Gastrocnemius medialis (tissue), 4 donors: ENCODE measurements at regions not wholly inside any gene's neighbourhood (a gene's known extent, or its start where the extent isn't known, plus 50 kb on each side); places are given as distances from the start of the nearest gene placed in this dataset.

Experiments
- POLR2A ChIP-seq, 2 donors: fragments of 450-650 bp; IDR thresholded peaks; one replicate each; pipeline ENCODE4 v1.6.1; 2017; ENCODE audit warnings: antibody characterized with exemption in 2 of 2, mild to moderate bottlenecking in 2 of 2, moderate library complexity in 2 of 2
- TF ChIP-seq, protein P1 (sequence below), 5 experiments: fragments of 450-650 bp in 3 of 5; fragments of 200-600 bp in 2 of 5; sonication (generic) in 2 of 5; IDR thresholded peaks in 4 of 5; conservative IDR thresholded peaks in 1 of 5; 1 replicate in 4 of 5; 2 replicates in 1 of 5; pipeline ENCODE4 v1.5.1; 2016 to 2019; ENCODE audit warnings: antibody characterized with exemption in 5 of 5, mild to moderate bottlenecking in 3 of 5, moderate library complexity in 3 of 5

DNA sequence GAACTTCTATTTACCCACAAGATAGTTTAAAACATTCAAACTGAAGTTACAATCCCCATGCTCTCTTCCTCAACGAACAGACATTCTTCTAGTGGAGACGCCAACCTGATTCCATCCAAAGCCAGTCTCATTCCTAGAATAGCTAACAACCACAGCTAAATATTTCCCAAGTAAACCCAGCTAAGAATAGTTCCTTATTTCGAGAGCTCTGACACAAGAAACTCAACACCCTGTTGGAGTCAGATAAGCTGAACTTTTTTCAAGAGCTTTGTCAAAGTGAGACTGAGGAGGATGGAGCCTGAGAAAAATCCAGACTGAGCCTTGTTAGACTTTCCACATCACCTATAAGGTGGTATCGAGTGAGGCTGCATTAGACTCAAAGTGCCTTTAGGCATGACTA lies 56.7 kb upstream of the RPS23 start:
- TF ChIP-seq, protein P1, sequence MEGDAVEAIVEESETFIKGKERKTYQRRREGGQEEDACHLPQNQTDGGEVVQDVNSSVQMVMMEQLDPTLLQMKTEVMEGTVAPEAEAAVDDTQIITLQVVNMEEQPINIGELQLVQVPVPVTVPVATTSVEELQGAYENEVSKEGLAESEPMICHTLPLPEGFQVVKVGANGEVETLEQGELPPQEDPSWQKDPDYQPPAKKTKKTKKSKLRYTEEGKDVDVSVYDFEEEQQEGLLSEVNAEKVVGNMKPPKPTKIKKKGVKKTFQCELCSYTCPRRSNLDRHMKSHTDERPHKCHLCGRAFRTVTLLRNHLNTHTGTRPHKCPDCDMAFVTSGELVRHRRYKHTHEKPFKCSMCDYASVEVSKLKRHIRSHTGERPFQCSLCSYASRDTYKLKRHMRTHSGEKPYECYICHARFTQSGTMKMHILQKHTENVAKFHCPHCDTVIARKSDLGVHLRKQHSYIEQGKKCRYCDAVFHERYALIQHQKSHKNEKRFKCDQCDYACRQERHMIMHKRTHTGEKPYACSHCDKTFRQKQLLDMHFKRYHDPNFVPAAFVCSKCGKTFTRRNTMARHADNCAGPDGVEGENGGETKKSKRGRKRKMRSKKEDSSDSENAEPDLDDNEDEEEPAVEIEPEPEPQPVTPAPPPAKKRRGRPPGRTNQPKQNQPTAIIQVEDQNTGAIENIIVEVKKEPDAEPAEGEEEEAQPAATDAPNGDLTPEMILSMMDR (IDR thresholded peaks at IDR 0.05 in 4 of 5, conservative IDR thresholded peaks at IDR 0.05 in 1 of 5): no peak
- TF ChIP-seq POLR2A (IDR thresholded peaks at IDR 0.05): no peak
